OCI-LY3 (cell line): ENCODE measurements at regions not wholly inside any gene's neighbourhood (a gene's known extent, or its start where the extent isn't known, plus 50 kb on each side); places are given as distances from the start of the nearest gene placed in this dataset.

Experiments
- CTCF ChIP-seq: fragments of 200-600, 300-600 bp; sonication (generic); IDR thresholded peaks from 2 replicates; pipeline ENCODE4 v1.5.1; 2014; ENCODE audit warnings: antibody characterized with exemption, low read length, low read depth
- EZH2phosphoT487 ChIP-seq: fragments of 200-600 bp; shearing (Covaris generic); IDR thresholded peaks from 2 replicates; pipeline ENCODE4 v1.6.1; 2018; ENCODE audit warnings: antibody characterized with exemption, mixed run types, low read depth

DNA sequence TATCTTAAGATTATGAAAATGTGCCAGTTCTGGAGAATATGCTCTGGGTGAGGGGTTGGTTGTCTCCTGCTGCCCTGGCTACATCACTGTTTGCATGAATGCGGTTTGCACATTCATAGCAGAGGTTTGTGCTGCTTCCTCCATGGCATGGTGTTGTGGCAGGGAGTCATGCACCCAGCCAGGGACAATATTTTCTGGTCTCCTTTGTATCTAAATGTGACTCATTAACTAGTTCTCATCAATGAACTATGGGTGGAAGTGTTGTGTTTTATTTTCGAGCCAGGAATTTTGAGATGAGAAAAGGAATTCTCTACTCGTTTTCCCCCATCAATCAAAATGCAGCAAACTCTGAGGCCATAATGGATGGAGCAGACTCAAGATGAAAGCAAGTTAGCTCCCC lies 527.3 kb downstream of the SNAPC1 start:
- TF ChIP-seq CTCF = no peak
- no peak for TF ChIP-seq EZH2phosphoT487
